GM04503 (cell line): ENCODE measurements at regions not wholly inside any gene's neighbourhood (a gene's known extent, or its start where the extent isn't known, plus 50 kb on each side); places are given as distances from the start of the nearest gene placed in this dataset.
"Not testable (repeated sequence)": the region's sequence is repeated elsewhere in the genome, so short reads cannot be mapped to it uniquely, and the experiment has no call there.

ENCODE experiments used
- DNase-seq: peaks from one replicate; pipeline ENCODE4 v3.0.0-alpha.2; 2012; ENCODE audit warnings: low read depth

DNA sequence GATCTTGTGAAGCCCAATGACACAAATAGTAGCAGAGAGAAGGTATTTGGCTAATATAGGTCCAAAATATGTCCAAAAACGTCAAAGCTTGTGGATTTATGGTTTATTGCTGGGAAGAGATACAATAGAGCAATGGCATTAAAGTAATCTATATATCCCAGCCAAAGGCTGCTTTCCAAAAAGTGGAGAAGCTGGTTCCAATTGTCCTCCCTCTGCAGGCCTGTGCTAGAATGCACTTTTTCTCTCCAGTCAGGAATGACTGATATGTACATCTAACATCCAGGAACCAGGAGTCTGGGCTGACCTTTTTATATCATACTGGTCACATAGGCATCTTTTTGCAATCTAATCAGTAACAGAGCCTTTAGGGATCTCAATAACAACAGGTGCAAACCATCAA lies 167.1 kb upstream of the FAM3C start:
- DNase-seq: no peak

DNA sequence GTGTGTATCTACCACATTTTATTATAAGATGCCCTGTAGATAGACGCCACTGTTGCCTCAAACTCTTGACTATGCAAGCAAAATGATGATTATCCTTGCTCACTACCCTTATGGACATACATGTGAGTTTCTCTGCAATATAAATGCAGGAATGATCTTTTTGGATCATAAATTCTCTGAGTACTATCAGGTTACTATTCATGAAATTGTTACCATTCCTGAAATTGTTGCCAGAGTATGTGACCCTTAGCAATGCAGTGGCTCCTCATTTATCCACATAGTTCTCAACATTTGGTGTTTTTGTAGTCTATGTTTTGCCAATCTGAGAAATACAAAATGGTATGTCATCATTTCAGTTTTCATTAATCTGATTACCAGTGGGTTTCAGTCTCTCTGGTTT lies 166.2 kb upstream of the FAM3C start:
- DNase-seq: peak; percentile 13

DNA sequence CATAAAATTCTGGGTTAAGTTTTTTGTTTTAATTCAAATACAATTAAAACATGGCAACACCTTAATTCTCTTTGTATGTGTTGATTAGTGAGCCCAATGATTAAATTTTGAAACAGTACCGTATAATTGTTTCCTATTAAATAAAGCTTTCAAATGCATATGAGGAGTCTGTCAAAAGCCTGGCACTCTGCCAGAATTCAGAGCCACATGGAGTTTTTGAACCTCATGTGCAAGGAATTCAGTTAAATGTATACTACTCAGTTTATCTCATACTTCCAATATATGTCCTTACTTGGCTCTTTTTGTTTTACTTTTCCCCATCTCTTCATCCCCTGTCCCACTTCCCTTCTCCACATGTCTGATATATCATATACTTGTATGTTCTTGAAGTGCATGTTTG lies 165.6 kb upstream of the FAM3C start:
- DNase-seq: no peak

DNA sequence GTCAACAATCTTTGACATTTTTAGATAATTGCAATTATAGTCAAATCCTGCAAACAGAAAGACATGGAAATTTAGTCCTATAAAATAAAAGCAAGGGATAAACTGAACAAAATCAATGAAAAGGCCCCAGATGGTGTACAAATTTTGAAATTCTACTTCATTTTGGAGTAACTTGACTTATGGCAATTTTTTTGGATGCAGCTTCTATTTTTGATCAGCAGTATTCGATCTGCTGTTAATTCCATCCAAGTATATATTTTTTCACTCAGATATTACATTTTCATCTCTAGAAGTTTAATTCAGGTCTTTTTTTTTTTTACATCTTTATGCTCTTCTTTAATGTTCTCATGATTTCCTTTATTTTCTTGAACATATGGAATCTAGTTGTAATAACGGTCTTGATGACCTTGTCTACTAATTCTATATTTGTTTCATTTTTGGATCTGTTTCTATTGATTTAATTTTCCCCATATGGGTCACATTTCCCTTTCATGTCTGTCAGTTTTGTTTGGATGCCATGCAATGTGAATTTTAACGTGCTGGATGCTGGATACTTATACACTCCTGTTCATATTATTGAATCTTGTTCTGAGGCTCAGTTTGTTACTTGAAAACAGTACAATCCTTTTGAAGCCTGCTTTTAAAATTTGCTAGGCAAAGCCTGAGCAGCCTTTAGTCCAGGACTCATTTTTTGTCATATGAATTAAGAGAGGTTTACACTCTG lies 164.3 kb upstream of the FAM3C start:
- no peak for DNase-seq

DNA sequence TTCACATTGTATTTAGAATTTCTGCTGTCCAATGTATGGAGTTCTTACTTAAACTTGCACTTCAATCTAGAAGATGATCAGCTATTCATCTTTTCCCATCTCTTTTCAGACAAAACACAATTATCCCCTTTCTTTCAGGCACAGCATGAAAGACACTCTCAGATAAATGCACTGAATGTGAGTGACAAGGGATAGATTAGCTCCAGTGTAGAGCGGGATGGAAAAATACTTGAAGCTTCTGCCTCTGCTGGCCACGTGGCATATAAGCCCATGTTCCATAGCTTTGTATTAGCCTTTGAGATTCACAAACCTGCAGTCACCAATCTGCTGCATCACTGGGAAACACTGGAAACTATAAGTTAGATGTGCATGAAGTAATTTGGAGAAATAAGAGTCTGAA lies 162.2 kb upstream of the FAM3C start:
- no peak for DNase-seq

DNA sequence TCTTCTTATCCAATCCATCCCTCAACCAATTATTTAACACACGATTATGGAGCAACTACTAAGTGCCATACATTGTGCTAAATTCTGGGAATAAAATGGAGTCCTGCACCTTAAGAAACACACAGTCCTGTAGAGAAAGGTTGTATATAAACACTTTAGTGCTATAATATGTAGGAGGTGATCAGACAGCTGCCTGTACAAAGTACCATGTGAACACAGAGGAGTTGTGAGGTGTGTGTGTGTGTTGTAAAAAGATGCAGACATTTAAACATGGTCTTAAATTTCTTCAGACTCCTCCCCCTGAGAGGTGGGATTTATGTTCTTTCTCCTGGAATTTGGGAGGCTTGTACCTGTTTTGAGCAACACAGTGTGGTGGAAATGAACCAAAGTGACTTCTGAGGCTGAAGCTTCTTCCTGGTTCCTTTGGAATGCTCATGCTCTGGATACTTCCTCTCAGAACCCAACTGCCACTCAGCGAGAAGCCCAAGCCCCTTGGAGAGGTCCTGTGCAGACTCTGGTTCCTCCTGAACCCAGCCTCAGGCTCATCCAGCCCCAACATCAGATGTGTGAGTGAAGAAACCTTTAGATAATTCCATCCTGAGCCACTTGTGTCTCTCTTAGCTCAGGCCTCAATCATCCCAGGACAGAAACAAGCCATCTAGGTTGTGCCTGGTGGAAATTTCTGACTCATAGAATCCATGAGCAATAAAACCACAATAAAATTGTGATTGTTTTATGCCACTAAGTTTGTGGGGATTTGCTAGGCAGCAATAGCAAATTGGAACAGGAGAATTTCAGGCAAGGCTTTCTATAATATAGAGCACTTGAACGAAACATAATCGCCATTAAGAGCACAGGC lies 161.2 kb upstream of the FAM3C start:
- DNase-seq: no peak

DNA sequence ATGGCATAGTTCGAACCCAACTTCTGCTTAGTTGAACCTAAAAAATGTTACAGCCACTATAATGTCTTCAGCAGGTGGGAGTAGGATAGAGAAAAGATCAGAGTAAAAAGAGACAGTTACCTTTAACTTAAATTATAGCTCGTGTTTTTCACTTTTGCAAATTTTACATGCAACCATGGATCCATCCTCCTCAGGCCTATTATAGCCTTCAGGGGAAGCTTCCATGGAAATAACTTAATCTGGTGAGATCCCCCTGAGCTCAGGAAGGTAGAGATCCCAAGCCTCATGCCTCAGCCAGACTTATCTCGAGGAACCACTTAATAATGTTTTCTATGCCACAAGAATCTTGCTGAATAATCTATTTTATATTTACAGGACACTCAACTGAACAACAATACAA lies 159.4 kb upstream of the FAM3C start:
- DNase-seq: no peak

DNA sequence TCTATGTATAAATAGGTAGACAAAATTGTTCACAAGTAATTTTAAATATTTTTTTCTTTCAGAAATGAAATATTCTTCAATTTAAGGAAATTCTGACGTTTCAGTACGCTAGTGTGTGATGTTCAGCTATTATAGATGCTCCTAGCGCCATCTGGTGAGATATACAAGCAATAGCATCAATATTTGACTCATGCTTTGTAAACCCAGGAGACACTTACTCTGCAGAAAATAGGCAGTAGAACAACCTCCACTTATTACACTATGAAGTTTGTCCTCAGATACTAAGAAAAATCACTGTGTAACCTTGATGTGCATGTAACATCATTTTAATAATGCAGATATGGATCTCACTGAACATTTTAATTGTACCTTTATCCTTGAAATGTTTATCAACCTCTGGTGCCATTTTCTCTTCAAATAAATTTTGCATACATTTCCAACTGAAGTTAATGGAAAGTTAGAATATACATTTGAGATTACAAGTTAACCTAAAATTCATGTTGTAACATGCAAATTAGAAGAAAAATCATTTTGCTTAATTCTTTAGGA lies 151.5 kb upstream of the FAM3C start:
- no peak for DNase-seq

DNA sequence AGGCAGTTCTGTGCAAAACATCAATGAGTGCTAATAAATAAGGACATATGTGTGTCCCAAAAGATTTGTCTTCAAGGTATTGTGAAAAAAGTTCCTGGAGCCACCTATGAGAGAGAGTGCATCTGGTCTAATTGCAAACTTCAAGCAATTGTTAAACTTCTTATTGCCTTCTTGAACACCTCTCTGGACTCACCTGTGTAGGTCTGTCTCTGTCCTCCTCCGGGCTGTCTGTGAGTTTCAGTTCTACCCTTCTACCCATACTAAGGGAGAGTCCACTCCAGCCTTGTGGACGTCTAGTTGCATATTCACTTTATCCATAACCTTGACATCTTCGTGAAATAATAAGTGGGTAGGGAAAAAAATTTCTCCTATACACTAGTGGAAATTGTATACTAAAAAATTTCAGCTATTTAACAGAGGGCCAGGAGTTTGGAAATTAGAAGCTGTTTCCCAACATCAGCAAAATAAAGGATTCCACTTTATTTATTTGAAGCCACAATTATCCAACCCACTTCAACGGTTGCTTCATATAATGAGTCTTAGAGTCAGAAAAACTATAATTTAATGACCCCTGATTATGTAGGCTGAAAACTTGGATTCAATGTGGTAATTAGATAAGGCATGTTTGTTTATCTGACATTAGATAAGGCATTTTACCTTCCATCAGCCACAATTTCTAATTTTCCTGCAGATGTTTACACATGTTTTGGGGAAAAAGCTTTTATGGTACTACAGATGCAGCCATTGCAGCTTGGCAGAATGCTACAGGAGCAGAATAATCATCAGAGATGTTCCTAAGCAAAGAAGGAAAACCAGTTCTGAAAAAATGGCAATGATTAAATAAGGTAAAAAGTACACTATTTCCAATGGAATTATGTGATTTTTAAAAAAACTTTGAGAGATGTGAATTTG lies 150.8 kb upstream of the FAM3C start:
- no peak for DNase-seq

DNA sequence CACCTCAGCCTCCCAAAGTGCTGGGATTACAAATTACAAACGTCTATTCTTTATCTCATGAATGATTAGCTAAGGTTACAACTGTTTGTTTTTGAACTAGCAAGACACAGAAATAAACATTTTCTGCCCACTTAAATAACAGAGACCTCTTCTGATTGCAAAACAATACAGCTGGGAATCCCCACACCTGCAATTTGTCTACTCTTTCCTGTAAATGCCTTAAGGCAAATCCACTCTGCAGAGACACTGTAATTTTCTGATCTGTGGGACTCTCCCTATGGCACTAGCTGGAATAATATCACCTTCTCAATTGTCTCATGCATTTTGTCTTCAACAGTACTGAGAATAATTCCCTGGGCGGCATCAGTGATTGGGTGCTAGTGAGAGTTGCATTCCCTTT lies 149.3 kb upstream of the FAM3C start:
- no peak for DNase-seq

DNA sequence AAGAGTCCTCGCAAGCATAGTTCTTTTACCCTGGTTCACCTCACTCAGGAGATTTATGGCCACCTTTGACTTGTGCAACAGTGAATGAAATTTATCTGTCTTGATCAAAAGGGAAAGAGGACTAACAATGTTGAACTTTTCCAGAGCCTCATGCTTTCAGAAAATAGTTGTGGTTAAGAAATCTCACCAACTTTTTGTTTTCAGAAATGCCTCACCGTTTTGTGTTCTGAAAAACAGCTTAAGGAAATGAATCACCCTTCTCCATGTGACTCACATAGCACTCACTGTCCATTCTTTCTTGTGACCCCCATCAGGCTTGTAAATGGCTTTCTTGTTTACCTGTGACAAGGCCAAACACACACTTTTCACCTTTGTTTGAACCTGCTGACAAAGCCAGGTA lies 148.6 kb upstream of the FAM3C start:
- DNase-seq: peak; percentile 93

DNA sequence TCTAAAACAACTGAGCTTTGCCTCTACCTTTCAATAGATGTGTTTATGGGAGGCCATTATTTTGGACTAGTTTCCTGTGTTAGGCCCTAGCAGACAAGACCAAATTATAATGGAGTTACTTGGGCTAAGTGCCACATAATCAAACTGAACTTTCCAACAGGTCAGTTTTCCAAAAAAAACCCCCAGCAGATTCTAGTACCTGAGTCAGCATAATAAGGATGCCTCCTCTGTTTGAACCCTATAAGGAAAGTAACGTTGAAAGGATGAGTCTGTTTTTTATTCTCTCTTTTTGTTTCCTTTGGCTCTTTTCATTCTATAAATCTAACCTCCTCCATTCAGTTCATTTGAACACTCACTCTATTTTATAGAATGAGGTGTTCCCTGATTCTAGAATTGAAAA lies 148.1 kb upstream of the FAM3C start:
- DNase-seq: no peak

DNA sequence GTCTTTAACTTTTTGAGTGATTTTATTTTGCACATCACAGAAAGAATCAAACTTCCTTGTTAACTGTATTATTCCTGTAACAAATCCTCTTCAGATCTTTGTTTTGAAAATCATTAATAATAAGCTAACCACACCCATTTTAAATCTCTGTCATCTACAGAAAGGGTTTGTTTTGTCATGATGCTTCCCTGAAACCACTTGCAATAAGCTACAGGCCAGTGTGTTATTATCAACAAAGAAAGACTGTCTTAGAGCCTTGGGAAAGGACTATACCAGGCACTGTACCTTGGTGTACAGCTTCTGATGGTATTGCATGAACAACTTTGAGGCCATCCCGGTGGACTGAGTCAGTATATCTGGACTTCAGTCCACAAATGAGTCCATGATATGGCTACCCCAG lies 145.3 kb upstream of the FAM3C start:
- DNase-seq: no peak

DNA sequence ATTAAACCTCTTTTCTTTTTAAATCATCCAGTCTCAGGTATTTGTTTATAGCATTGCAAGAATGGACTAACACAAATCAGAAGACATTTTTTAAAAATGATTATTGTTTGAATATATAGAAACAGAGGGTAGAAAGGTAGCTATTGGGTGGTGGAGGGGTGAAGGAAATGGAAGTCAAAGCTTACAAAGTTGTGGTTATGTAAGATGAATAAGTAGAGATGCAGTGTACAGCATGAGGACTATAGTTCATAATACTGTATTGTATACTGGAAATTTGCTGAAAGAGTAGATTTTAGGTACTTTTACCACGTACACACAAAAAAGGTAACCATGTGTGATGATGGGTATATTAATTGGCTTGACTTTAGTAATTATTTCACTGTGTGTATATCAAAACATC lies 144.0 kb upstream of the FAM3C start:
- no peak for DNase-seq

DNA sequence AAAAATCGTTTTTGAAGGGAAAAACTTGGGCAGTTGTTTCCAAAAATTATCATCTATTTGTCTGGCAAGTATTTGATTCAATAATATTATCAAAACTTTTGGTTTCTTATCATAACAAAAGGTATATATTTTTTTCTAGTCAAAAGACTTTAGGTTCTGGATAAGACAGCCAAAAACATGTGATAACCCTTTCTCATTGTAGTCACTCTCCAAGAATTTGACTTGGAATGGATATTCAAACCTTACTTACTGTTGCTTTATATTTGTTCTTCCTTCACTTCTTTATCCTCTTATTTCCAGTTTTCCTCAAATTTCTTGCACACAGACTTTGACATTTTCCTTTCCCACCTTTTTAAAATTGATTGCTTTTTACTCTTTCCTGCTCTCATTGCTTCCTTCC lies 140.9 kb upstream of the FAM3C start:
- no peak for DNase-seq

DNA sequence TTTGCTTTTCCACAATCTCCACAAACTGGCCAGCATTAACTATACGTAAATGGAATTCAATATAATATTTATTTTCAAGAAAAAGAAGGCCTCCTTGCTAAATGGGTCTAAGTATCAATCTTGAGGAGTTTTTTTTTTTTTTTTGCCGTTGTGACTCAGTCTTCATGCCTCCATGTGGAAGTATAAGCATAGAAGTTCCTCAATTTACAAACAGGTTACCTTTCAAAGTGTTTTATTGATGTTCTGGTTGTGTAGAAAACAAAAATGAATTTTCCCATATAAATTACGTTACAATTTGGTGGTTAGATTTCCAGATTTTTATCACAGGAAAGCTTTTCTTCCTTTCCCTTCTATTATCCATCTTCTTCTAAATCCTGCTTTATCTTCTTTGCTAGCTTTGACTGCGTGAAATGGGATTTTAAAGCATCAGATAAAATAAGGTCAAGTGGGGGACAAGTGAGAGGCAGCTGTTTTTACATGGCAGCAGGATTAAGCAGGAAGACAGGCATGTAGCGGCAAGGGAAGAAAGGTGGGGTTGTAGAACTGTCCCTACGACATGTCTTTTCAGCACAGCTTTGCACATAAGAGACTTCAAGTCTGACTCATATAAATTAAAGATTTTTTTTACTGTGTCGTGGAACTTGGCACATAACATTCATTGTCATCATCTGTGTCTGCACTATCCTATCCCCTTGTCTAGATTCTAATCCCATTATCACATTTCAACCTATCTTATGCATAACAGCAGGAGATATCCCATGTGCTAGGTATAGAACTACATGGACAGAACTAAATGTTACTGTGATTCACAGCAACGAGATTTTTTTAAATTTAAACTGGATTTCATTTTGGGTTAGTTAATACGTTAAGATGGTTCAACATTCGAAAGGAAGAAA lies 135.3 kb upstream of the FAM3C start:
- no peak for DNase-seq

DNA sequence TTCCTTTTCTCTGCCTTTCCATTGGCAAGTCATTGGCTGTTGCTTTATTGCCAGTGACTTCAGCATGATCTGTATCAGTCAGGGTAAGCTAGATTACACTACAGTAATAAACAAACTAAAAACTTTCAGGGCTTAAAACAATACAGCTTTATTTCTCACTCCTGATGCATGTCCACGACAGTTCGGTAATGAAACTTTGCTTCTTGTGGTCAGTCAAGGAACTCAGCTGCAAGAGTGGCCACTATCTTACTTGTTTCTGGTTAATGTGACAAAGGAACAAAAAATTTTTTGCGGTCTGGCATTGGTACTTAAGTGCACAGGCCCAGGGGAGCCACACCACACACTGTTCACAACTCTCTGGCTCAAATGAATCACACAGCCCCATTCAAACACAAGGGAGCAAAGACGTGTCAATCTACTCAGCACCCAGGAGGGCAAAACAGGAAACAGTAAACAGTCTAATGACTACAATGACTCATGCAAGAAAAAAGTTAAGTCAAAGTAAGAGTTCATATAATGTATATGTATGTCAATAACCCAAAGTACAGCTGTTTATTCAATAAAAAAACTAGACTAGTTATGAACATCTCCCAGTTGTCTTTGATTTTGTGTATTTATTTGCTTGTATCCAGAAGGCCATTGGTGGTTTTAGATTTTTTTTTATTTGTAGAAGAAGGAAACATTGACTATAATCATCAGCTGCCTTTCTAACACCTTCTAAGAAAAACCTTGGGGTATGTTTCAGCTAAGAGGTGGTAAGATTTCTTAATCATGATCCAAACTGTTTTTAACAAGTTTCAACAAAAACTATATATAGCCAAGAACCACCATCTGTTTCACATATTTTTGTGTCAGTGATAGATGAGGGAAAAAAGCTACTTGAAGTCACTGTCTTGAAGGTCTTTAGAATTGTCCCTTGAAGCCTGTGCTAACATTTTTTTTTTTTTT lies 134.4 kb upstream of the FAM3C start:
- peak; percentile 97 for DNase-seq

DNA sequence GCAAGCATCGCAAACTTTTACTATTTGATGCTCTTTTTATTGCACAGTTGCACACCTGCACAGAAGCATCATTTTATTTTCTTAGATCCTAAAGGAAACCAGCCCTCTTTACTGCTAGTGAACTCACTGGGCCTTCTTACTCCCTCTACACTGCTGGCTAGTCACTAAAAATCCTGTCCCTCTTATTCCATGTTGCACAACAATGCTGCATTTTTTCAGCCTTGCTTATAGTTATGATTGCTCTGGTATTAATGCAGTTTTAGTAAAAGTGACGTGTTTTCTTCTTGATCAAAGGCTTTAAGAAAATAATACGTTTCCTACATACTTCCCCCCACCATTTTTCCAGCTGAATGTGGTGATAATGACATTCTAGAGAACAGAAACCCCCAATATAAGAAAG lies 132.9 kb upstream of the FAM3C start:
- no peak for DNase-seq

DNA sequence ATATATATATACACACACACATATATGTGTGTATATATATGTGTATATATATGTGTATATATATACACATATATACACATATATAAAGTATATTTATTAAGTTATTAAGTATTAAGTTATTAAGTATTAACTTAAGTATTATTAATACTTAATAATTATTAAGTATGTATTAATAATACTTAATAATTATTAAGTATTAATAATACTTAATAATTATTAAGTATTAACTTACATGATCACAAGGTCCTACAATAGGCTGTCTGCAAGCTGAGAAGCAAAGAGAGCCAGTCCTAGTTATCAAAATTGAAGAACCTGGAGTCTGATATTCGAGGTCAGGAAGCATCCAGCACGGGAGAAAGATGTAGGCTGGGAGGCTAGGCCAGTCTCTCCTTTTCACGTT lies 130.1 kb upstream of the FAM3C start:
- DNase-seq: not testable (repeated sequence)

DNA sequence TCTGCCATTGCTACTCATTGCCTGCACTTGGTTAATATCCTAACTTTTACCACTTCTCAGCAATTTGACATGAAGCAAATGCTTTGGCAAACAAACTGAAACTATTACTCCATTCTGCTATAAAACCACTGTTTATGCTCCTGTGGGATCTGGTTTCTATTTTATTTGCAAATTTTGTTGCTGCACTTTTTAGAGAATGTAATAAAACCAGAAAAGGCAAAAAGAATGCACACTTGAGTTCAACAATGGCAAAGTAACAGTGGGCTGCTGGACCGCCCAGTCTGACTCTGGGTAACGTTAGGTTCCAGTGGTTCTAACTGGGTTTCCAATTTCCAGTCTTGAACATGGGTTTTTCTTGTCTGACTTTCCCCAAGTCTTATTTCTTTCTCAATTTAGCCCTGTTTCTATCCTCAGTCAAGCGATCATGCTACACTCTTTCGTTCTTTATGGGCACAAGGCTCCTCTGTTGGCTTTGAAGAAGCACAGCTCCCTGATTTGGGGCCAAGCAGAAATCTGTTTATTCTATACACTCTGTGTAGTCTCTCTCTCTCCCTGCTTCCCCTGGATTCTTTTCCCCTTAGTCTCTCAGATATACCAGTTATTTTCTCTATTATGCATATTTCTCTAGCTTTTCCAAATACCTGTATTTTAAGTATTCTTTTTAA lies 129.2 kb upstream of the FAM3C start:
- DNase-seq: no peak
